Loucy (cell line): ENCODE measurements at regions not wholly inside any gene's neighbourhood (a gene's known extent, or its start where the extent isn't known, plus 50 kb on each side); places are given as distances from the start of the nearest gene placed in this dataset.

Experiments used
- H2AFZ ChIP-seq: fragments of 200-600 bp; sonication (generic); 2 replicates; pipeline ENCODE4 v1.6.0; 2016; ENCODE audit warnings: antibody characterized with exemption, mild to moderate bottlenecking, low read length, moderate library complexity
- H3F3A ChIP-seq: fragments of 200-600 bp; 2 replicates; pipeline ENCODE4 v1.6.0; 2016; ENCODE audit warnings: antibody characterized with exemption, low read depth, mild to moderate bottlenecking
- H3K27me3 ChIP-seq: fragments of 200-600 bp; sonication (generic); 2 replicates; pipeline ENCODE4 v1.6.1; 2014; ENCODE audit warnings: low read length, mild to moderate bottlenecking; ENCODE audit not compliant: insufficient read depth, poor library complexity, severe bottlenecking
- H3K36me3 ChIP-seq: fragments of 200-600 bp; sonication (generic); 2 replicates; pipeline ENCODE4 v1.6.1; 2016; ENCODE audit warnings: low read length; ENCODE audit not compliant: insufficient read depth
- H3K4me1 ChIP-seq: fragments of 200-600 bp; sonication (generic); 2 replicates; pipeline ENCODE4 v1.5.1; 2014; ENCODE audit warnings: low read length, mild to moderate bottlenecking; ENCODE audit not compliant: insufficient read depth, poor library complexity, severe bottlenecking
- H3K4me2 ChIP-seq: fragments of 200-600 bp; sonication (generic); 2 replicates; pipeline ENCODE4 v1.6.0; 2014; ENCODE audit warnings: antibody characterized with exemption, low read length, low read depth, mild to moderate bottlenecking; ENCODE audit not compliant: poor library complexity, severe bottlenecking
- H3K4me3 ChIP-seq: fragments of 200-600 bp; sonication (generic); 2 replicates; pipeline ENCODE4 v1.5.1; 2014; ENCODE audit warnings: low read length, mild to moderate bottlenecking, mixed read lengths; ENCODE audit not compliant: poor library complexity, severe bottlenecking
- H3K79me2 ChIP-seq: fragments of 200-600 bp; sonication (generic); 2 replicates; pipeline ENCODE4 v1.6.1; 2014; ENCODE audit warnings: low read length; ENCODE audit not compliant: insufficient read depth
- H3K9ac ChIP-seq: fragments of 200-600 bp; sonication (generic); 2 replicates; pipeline ENCODE4 v1.6.0; 2014; ENCODE audit warnings: mild to moderate bottlenecking, low read depth, low read length, moderate library complexity; ENCODE audit not compliant: poor library complexity, severe bottlenecking
- H3K9me2 ChIP-seq: fragments of 200-600 bp; sonication (generic); replicated peaks from 2 replicates; pipeline ENCODE4 v1.6.1; 2016; ENCODE audit warnings: low read depth, low read length, mixed read lengths
- H3K9me3 ChIP-seq: fragments of 200-600 bp; sonication (generic); 2 replicates; pipeline ENCODE4 v1.6.1; 2014; ENCODE audit warnings: mild to moderate bottlenecking, antibody characterized with exemption, low read length, low read depth; ENCODE audit not compliant: insufficient read depth
- H4K20me1 ChIP-seq: fragments of 200-600 bp; sonication (generic); 2 replicates; pipeline ENCODE4 v1.6.0; 2014; ENCODE audit warnings: antibody characterized with exemption, low read length, mild to moderate bottlenecking; ENCODE audit not compliant: insufficient read depth, poor library complexity, severe bottlenecking
- EZH2phosphoT487 ChIP-seq: fragments of 200-600 bp; IDR thresholded peaks from 2 replicates; pipeline ENCODE4 v1.6.1; 2018; ENCODE audit warnings: antibody characterized with exemption, mild to moderate bottlenecking, moderate library complexity, borderline replicate concordance
- TF ChIP-seq, protein P1 (sequence below): fragments of 200-600 bp; sonication (generic); conservative IDR thresholded peaks from 2 replicates; pipeline ENCODE4 v1.5.1; 2014; ENCODE audit warnings: mild to moderate bottlenecking, antibody characterized with exemption, low read length

DNA sequence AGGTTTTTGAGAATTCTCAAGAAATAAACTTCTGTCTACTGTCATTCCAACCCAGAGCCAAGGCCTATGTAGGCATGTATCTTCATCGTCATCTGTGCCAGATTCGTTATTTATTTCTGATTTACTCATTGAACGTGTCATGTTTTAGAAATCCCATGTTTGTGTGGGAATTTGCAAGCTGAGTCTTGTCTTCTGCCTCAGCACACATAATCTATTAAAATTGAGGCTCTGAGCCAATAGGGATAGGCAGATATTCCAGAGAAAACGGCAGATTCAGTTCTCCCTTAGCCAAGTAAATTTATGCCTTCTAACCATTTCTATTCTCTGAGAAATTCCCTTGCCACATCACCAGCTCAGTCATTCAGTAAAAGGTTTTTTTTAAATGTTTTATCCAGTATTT is 444.6 kb downstream of the REEP3 start:
- no peaks in the 10 kb centered on the region for H3K9me2 ChIP-seq
- H3K4me1 ChIP-seq = no peaks in the 10 kb centered on the region
- no peak overlapping the region for H3K9ac ChIP-seq
- H2AFZ ChIP-seq = no peak overlapping the region
- no peaks in the 10 kb centered on the region for H3K79me2 ChIP-seq
- no peaks in the 10 kb centered on the region for H3F3A ChIP-seq
- H3K4me3 ChIP-seq = no peak overlapping the region
- H3K27me3 ChIP-seq = no peaks in the 10 kb centered on the region
- H3K9me3 ChIP-seq = no peaks in the 10 kb centered on the region
- no peak overlapping the region for H3K4me2 ChIP-seq
- no peaks in the 10 kb centered on the region for H4K20me1 ChIP-seq
- TF ChIP-seq, protein P1, sequence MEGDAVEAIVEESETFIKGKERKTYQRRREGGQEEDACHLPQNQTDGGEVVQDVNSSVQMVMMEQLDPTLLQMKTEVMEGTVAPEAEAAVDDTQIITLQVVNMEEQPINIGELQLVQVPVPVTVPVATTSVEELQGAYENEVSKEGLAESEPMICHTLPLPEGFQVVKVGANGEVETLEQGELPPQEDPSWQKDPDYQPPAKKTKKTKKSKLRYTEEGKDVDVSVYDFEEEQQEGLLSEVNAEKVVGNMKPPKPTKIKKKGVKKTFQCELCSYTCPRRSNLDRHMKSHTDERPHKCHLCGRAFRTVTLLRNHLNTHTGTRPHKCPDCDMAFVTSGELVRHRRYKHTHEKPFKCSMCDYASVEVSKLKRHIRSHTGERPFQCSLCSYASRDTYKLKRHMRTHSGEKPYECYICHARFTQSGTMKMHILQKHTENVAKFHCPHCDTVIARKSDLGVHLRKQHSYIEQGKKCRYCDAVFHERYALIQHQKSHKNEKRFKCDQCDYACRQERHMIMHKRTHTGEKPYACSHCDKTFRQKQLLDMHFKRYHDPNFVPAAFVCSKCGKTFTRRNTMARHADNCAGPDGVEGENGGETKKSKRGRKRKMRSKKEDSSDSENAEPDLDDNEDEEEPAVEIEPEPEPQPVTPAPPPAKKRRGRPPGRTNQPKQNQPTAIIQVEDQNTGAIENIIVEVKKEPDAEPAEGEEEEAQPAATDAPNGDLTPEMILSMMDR = no peak
- no peak for TF ChIP-seq EZH2phosphoT487
- no peaks in the 10 kb centered on the region for H3K36me3 ChIP-seq

DNA sequence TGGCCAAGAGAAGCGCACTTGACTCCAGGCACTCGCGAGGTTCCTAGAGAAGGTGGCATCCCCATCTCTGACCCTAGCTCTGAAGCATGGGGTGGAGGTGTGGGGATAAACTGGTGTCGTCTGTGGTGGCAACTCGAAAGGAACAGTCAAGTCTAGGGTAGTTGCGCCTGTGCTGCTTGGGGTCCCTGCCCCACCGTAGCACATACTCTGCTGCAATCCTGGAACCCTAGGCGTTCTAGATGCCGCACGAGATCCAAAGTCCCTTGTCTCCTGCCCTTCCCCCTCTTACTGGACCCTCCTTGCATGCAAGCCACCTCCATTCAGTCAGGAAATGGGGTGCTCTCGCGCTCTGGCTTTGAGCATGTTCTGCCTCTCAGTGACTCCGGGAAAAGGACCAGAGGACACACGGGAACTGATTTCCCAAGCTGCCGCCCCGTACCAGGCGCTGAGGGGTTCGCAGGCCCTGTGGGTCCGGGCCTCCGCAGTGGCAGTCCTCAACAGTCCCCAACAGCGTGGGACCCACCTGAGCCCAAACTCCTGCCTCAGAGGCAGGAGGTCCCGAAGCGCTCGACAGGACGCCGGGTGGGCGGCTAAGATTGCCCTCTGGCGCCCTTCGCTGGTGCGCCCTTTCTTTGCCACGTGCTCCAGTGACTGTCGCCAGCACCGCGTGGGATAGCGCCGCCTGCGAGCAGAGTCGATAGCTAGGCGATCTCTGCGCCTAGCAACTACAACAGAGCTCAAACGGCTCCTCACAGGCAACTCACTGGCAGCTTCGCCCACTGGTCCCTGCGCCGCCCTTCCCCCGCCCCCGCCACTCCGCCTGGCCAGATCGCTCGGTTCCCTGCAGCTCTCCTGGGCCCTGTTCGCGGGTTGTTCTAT is 452.0 kb downstream of the REEP3 start:
- H3K4me1 ChIP-seq = no peaks in the 10 kb centered on the region
- no peaks in the 10 kb centered on the region for H4K20me1 ChIP-seq
- H2AFZ ChIP-seq = no peak overlapping the region
- no peak overlapping the region for H3K9ac ChIP-seq
- H3K4me3 ChIP-seq = no peak overlapping the region
- no peaks in the 10 kb centered on the region for H3K9me3 ChIP-seq
- no peak for TF ChIP-seq EZH2phosphoT487
- TF ChIP-seq, protein P1 = no peak
- H3K79me2 ChIP-seq = no peaks in the 10 kb centered on the region
- no peaks in the 10 kb centered on the region for H3K27me3 ChIP-seq
- no peaks in the 10 kb centered on the region for H3K36me3 ChIP-seq
- no peaks in the 10 kb centered on the region for H3K9me2 ChIP-seq
- no peak overlapping the region for H3K4me2 ChIP-seq
- no peaks in the 10 kb centered on the region for H3F3A ChIP-seq

DNA sequence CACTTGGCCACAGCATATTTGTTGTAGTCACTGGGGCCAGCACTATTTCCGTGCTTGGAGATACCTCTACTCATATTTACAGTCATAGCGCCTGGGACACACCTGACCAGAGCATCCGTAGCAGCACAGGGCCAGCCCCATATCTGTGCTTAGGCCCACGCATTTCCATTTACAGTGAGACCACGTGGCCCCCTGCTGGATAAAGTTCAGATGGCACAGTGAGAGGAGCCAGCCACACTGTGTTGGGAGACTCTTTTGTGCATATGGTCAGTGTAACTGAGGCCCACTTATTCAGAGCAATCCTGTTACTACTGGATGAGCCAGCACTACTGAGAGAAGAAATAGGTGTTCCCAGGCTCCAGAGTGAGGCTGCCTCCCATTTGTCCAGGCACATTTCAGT is 455.3 kb downstream of the REEP3 start:
- Histone ChIP-seq H3K9me2 (no peaks in the 10 kb centered on the region), H3F3A (no peaks in the 10 kb centered on the region), H3K4me3 (no peak overlapping the region), H3K9me3 (no peaks in the 10 kb centered on the region), H3K36me3 (no peaks in the 10 kb centered on the region), H2AFZ (peak overlapping the region; percentile 76), H3K79me2 (no peaks in the 10 kb centered on the region), H3K4me2 (no peak overlapping the region), H3K27me3 (no peaks in the 10 kb centered on the region), H3K9ac (no peak overlapping the region), H3K4me1 (no peaks in the 10 kb centered on the region), H4K20me1 (no peaks in the 10 kb centered on the region)
- TF ChIP-seq EZH2phosphoT487 = no peak
- TF ChIP-seq, protein P1 = peak; percentile 73
